ENCODE measurements at regions not wholly inside any gene's neighbourhood (a gene's known extent, or its start where the extent isn't known, plus 50 kb on each side); places are given as distances from the start of the nearest gene placed in this dataset.
A peak's percentile ranks its signal among the peaks of the same experiment; 100 is the strongest.
"Not testable (repeated sequence)": the region's sequence is repeated elsewhere in the genome, so short reads cannot be mapped to it uniquely, and the experiment has no call there.

- H3K27me3 Mint-ChIP-seq, result peaks cover 1% of the 10 kb centered on the region
- no peak overlapping the region for H3K27ac Mint-ChIP-seq
- H3K36me3 Mint-ChIP-seq, result peaks cover 2% of the 10 kb centered on the region
- H3K9me3 Mint-ChIP-seq, result peaks cover 0 to 1% (median 0%) of the 10 kb centered on the region in 3 donors
- peaks cover 0 to 2% (median 0%) of the 10 kb centered on the region in 3 donors for H3K4me1 Mint-ChIP-seq
- H3K4me3 Mint-ChIP-seq, result no peak overlapping the region
These were observed 159.0 kb upstream of the GALNT2 start for GRCh38 chr1:229907884-229908638.

GRCh38 chr1:229908689-229909088 lies 158.3 kb upstream of the GALNT2 start:
- peaks cover 0 to 2% (median 0%) of the 10 kb centered on the region in 3 donors for H3K4me1 Mint-ChIP-seq
- H3K36me3 Mint-ChIP-seq, result peaks cover 2% of the 10 kb centered on the region
- H3K9me3 Mint-ChIP-seq, result no peaks in the 10 kb centered on the region
- no peak overlapping the region for H3K27ac Mint-ChIP-seq
- peaks cover 1% of the 10 kb centered on the region for H3K27me3 Mint-ChIP-seq
- no peak overlapping the region for H3K4me3 Mint-ChIP-seq

GRCh38 chr1:229913489-229913888 lies 153.5 kb upstream of the GALNT2 start:
- H3K27ac Mint-ChIP-seq, result no peak overlapping the region
- no peak overlapping the region for H3K4me3 Mint-ChIP-seq
- no peaks in the 10 kb centered on the region for H3K4me1 Mint-ChIP-seq
- H3K36me3 Mint-ChIP-seq, result peaks cover 2% of the 10 kb centered on the region
- no peaks in the 10 kb centered on the region for H3K27me3 Mint-ChIP-seq
- H3K9me3 Mint-ChIP-seq, result no peaks in the 10 kb centered on the region

- not testable (repeated sequence) for H3K27ac Mint-ChIP-seq, H3K36me3 Mint-ChIP-seq, H3K9me3 Mint-ChIP-seq, H3K4me1 Mint-ChIP-seq, H3K4me3 Mint-ChIP-seq, H3K27me3 Mint-ChIP-seq
These were observed 147.6 kb upstream of the GALNT2 start for GRCh38 chr1:229919488-229919887.

GRCh38 chr1:229920683-229921082 lies 146.4 kb upstream of the GALNT2 start:
- Mint-ChIP-seq H3K27me3 (peaks cover 8% of the 10 kb centered on the region), H3K4me1 (no peaks in the 10 kb centered on the region), H3K36me3 (peaks cover 2% of the 10 kb centered on the region), H3K27ac (no peak overlapping the region), H3K4me3 (no peak overlapping the region), H3K9me3 (no peaks in the 10 kb centered on the region)

DNA sequence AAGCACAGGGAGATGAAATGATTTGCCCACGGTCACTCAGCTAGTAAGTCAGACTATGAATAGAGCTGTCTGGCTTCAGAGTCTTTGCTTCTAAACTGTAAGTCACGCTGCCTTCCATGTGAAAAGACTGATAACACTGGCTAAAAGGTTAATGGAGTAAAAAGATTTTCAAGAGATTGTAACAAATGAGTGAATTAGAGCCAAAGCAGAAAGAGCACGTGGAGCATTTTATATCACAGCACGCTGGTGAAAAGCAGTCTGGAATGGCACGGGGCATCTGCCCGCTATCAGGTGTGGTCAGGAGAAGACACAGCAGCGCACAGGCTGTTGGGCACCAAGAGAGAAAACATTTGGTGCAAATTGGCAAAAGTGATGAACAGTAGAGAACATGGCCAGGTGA lies 144.8 kb upstream of the GALNT2 start:
- H3K4me1 Mint-ChIP-seq, result no peaks in the 10 kb centered on the region
- H3K27me3 Mint-ChIP-seq, result peaks cover 11% of the 10 kb centered on the region
- no peak overlapping the region for H3K4me3 Mint-ChIP-seq
- peaks cover 3% of the 10 kb centered on the region for H3K36me3 Mint-ChIP-seq
- no peak overlapping the region for H3K27ac Mint-ChIP-seq
- H3K9me3 Mint-ChIP-seq, result no peaks in the 10 kb centered on the region

GRCh38 chr1:229924639-229925038 lies 142.4 kb upstream of the GALNT2 start:
- Mint-ChIP-seq H3K27ac (no peak overlapping the region), H3K4me1 (no peaks in the 10 kb centered on the region), H3K4me3 (no peak overlapping the region), H3K36me3 (peaks cover 3% of the 10 kb centered on the region), H3K9me3 (no peaks in the 10 kb centered on the region), H3K27me3 (peaks cover 11% of the 10 kb centered on the region)

- Mint-ChIP-seq H3K27me3 (peaks cover 11% of the 10 kb centered on the region), H3K4me3 (no peak overlapping the region), H3K9me3 (no peaks in the 10 kb centered on the region), H3K4me1 (peaks cover 0 to 2% (median 0%) of the 10 kb centered on the region in 3 donors), H3K36me3 (peaks cover 3% of the 10 kb centered on the region), H3K27ac (no peak overlapping the region)
These were observed 138.3 kb upstream of the GALNT2 start for GRCh38 chr1:229928767-229929166.

- H3K27ac Mint-ChIP-seq, H3K4me3 Mint-ChIP-seq, H3K27me3 Mint-ChIP-seq, H3K36me3 Mint-ChIP-seq, H3K4me1 Mint-ChIP-seq, H3K9me3 Mint-ChIP-seq: not testable (repeated sequence)
These were observed 135.3 kb upstream of the GALNT2 start for GRCh38 chr1:229931751-229932150.

GRCh38 chr1:229935157-229935556 lies 131.9 kb upstream of the GALNT2 start:
- H3K4me1 Mint-ChIP-seq, H3K27ac Mint-ChIP-seq, H3K36me3 Mint-ChIP-seq, H3K4me3 Mint-ChIP-seq, H3K27me3 Mint-ChIP-seq, H3K9me3 Mint-ChIP-seq: not testable (repeated sequence)

- peaks cover 5% of the 10 kb centered on the region for H3K27me3 Mint-ChIP-seq
- H3K27ac Mint-ChIP-seq, result no peak overlapping the region
These were observed 128.5 kb upstream of the GALNT2 start for GRCh38 chr1:229938551-229938950.

GRCh38 chr1:229940684-229941083 lies 126.4 kb upstream of the GALNT2 start:
- Mint-ChIP-seq H3K9me3 (no peaks in the 10 kb centered on the region), H3K27ac (no peak overlapping the region), H3K4me3 (no peak overlapping the region), H3K36me3 (no peaks in the 10 kb centered on the region), H3K27me3 (peaks cover 5% of the 10 kb centered on the region), H3K4me1 (no peaks in the 10 kb centered on the region)

More at GRCh38 chr1:229938551-229938950, 128.5 kb upstream of the GALNT2 start:
- Mint-ChIP-seq H3K4me1 (peaks cover 0 to 1% (median 0%) of the 10 kb centered on the region in 3 donors), H3K36me3 (no peaks in the 10 kb centered on the region), H3K9me3 (no peaks in the 10 kb centered on the region), H3K4me3 (no peak overlapping the region)

DNA sequence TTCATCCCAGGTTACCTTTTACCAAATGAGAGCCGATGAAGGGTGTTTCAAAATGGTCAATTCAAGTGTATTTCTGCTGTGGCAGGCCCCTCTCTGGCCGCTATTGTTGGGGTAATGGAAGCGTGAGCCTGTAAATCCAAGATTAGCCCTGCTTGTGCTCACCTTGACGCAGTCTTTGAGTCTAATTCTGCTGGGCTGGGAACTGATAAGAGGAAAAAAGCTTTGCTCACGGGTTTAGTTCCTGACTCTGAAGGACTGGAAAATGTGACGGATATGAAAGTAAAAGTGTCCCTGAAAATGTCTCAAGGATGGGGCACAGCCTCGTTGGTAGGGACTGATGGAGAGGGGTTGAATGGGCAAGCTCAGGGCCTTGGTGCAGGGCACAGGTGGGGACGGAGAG lies 125.9 kb upstream of the GALNT2 start:
- no peaks in the 10 kb centered on the region for H3K36me3 Mint-ChIP-seq
- no peak overlapping the region for H3K27ac Mint-ChIP-seq
- H3K4me3 Mint-ChIP-seq, result no peak overlapping the region
- H3K27me3 Mint-ChIP-seq, result peaks cover 5% of the 10 kb centered on the region
- H3K4me1 Mint-ChIP-seq, result no peaks in the 10 kb centered on the region
- no peaks in the 10 kb centered on the region for H3K9me3 Mint-ChIP-seq

DNA sequence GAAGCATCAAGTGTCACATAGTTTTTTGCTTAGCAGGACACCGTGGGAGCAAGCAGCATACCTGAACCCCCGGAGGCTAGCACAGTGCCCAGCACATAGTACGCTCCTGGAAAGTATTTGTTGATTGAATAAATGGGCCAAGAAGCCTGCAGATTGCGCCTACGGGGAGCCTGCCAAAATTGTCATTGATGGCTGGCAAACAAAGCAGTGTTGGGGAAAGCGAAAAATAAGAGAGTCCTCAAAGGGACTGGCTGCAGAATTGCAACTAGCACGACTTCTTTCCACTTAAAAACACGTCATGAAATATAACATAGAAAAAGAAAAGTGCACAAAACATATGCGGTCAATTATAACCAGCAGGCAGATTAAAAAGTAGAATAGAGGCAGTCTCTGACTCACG lies 125.2 kb upstream of the GALNT2 start:
- no peaks in the 10 kb centered on the region for H3K36me3 Mint-ChIP-seq
- H3K9me3 Mint-ChIP-seq, result no peaks in the 10 kb centered on the region
- H3K4me1 Mint-ChIP-seq, result no peaks in the 10 kb centered on the region
- no peak overlapping the region for H3K27ac Mint-ChIP-seq
- peak overlapping the region in 1 of 4 donors; percentile 30 for H3K4me3 Mint-ChIP-seq
- peaks cover 8% of the 10 kb centered on the region for H3K27me3 Mint-ChIP-seq

DNA sequence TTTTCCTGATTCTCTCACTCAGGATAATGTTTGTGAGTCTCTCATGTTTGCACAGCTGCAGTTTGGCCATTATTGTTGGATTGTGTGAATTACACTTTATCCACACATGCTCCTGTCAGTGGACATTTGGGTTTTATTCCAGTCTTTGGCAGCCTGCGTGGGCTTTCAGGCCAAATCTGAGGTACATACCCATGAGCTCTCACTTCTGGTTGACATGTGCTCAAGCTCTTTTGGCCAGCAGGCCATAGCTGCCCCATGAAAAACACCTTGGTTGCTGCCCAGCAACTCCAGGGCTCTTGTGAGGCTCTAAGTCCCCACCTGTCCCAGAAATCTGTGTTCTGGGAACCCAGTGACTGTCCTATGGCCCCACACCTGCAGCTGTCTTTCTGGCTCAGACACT lies 124.5 kb upstream of the GALNT2 start:
- H3K27ac Mint-ChIP-seq, result no peak overlapping the region
- no peaks in the 10 kb centered on the region for H3K9me3 Mint-ChIP-seq
- peaks cover 9% of the 10 kb centered on the region for H3K27me3 Mint-ChIP-seq
- H3K4me3 Mint-ChIP-seq, result no peak overlapping the region
- no peaks in the 10 kb centered on the region for H3K36me3 Mint-ChIP-seq
- H3K4me1 Mint-ChIP-seq, result no peaks in the 10 kb centered on the region

DNA sequence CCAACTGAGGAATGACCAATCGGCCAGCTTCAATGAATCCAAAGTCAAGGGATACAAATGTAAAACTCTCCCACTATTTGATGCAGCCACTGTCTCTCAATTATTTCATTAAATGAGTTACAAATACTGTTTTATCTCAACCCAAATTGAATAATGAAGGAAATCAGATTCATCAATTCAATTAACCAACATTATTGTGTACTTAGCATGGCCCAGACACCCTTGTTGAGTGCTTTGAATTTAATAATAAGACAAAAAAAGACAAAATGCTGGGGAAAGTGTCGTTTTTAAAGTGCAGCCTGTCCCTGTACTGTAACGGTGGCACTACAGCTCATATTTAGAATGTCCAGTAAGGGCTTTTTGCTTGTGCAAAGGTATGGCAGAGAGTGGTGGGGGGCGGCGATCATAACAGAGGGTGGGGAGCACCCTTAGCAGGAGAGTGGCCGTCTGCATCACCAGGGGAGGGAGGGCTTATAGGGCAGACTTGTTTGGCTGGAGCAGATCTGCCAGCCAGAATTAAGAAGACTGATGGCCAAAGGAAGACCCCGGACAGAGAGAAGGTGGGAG lies 123.8 kb upstream of the GALNT2 start:
- Mint-ChIP-seq H3K4me3 (no peak overlapping the region), H3K4me1 (no peaks in the 10 kb centered on the region), H3K27ac (no peak overlapping the region), H3K27me3 (peaks cover 9% of the 10 kb centered on the region), H3K9me3 (no peaks in the 10 kb centered on the region), H3K36me3 (no peaks in the 10 kb centered on the region)
